Ascending aorta (tissue), 2 donors: ENCODE measurements at regions not wholly inside any gene's neighbourhood (a gene's known extent, or its start where the extent isn't known, plus 50 kb on each side); places are given as distances from the start of the nearest gene placed in this dataset.

Experiments used
- DNase-seq, 2 donors: peaks; one replicate each; pipeline ENCODE4 v3.0.0-alpha.2; 2019; ENCODE audit warnings: low spot score in 2 of 2
- H3K27ac ChIP-seq, 2 donors: fragments of 200-600 bp; sonication (generic); one replicate each; pipeline ENCODE4 v1.5.1; 2016 to 2017; ENCODE audit warnings: mild to moderate bottlenecking in 1 of 2
- H3K27me3 ChIP-seq: fragments of 200-600 bp; sonication (generic); one replicate; pipeline ENCODE4 v1.5.1; 2017
- H3K36me3 ChIP-seq, 2 donors: fragments of 200-600 bp; sonication (generic); one replicate each; pipeline ENCODE4 v1.5.1; 2016
- H3K4me1 ChIP-seq, 2 donors: fragments of 200-600 bp; sonication (generic); one replicate each; pipeline ENCODE4 v1.5.1; 2016 to 2017; ENCODE audit warnings: mild to moderate bottlenecking in 1 of 2
- H3K4me3 ChIP-seq, 2 donors: fragments of 200-600 bp; sonication (generic); one replicate each; pipeline ENCODE4 v1.5.1; 2016 to 2017; ENCODE audit warnings: mild to moderate bottlenecking in 1 of 2
- H3K9me3 ChIP-seq, 2 donors: fragments of 200-600 bp; sonication (generic); one replicate each; pipeline ENCODE4 v1.5.1; 2016
- CTCF ChIP-seq, 3 experiments: fragments of 200-600 bp in 2 of 3; fragments of 450-650 bp in 1 of 3; sonication (generic) in 2 of 3; IDR thresholded peaks; one replicate each; pipeline ENCODE4 v1.5.1; 2016 to 2019; ENCODE audit warnings: antibody characterized with exemption in 3 of 3, mild to moderate bottlenecking in 1 of 3, moderate library complexity in 1 of 3
- intact Hi-C: fragments of 100-400 bp; cut with DNase I; formaldehyde crosslinking; loops from one replicate; pipeline ENCODE4 v1.15.1; 2023

- TF ChIP-seq CTCF (IDR thresholded peaks at IDR 0.05): no peak
- DNase-seq: no peak
- H3K4me1 ChIP-seq: no peaks in the 10 kb centered on the region
- no peak overlapping the region for H3K27ac ChIP-seq
- intact Hi-C loops: no loop called here
- H3K4me3 ChIP-seq: no peak overlapping the region
- no peaks in the 10 kb centered on the region for H3K9me3 ChIP-seq
- no peaks in the 10 kb centered on the region for H3K36me3 ChIP-seq
- H3K27me3 ChIP-seq: no peaks in the 10 kb centered on the region
These were observed 1724.7 kb upstream of the WWC1 start for GRCh38 chr5:166566725-166567124.

GRCh38 chr5:166570865-166571264, 1720.6 kb upstream of the WWC1 start:
- no peak for DNase-seq
- Histone ChIP-seq H3K4me3 (no peak overlapping the region), H3K27ac (no peak overlapping the region), H3K27me3 (no peaks in the 10 kb centered on the region), H3K36me3 (no peaks in the 10 kb centered on the region), H3K4me1 (no peaks in the 10 kb centered on the region), H3K9me3 (no peaks in the 10 kb centered on the region)
- intact Hi-C loops: no loop called here
- TF ChIP-seq CTCF (IDR thresholded peaks at IDR 0.05): no peak

- Histone ChIP-seq H3K9me3 (no peaks in the 10 kb centered on the region), H3K27ac (no peak overlapping the region), H3K4me1 (no peaks in the 10 kb centered on the region), H3K36me3 (no peaks in the 10 kb centered on the region), H3K27me3 (no peaks in the 10 kb centered on the region), H3K4me3 (no peak overlapping the region)
- intact Hi-C loops: no loop called here
- TF ChIP-seq CTCF (IDR thresholded peaks at IDR 0.05): no peak
- no peak for DNase-seq
These were observed 1719.8 kb upstream of the WWC1 start for GRCh38 chr5:166571668-166572067.

GRCh38 chr5:166576323-166576722, 1715.1 kb upstream of the WWC1 start:
- Histone ChIP-seq H3K4me3 (no peak overlapping the region), H3K4me1 (no peaks in the 10 kb centered on the region), H3K27me3 (no peaks in the 10 kb centered on the region), H3K36me3 (no peaks in the 10 kb centered on the region), H3K27ac (no peak overlapping the region), H3K9me3 (no peaks in the 10 kb centered on the region)
- DNase-seq: no peak
- TF ChIP-seq CTCF (IDR thresholded peaks at IDR 0.05): no peak
- intact Hi-C loops: no loop called here

- no peak for TF ChIP-seq CTCF (IDR thresholded peaks at IDR 0.05)
- H3K4me1 ChIP-seq: no peaks in the 10 kb centered on the region
- H3K4me3 ChIP-seq: no peak overlapping the region
- H3K36me3 ChIP-seq: no peaks in the 10 kb centered on the region
- intact Hi-C loops: no loop called here
- H3K27ac ChIP-seq: no peak overlapping the region
- no peaks in the 10 kb centered on the region for H3K9me3 ChIP-seq
- no peak for DNase-seq
- H3K27me3 ChIP-seq: no peaks in the 10 kb centered on the region
These were observed 1709.6 kb upstream of the WWC1 start for GRCh38 chr5:166581826-166582225.

GRCh38 chr5:166582416-166582815, 1709.0 kb upstream of the WWC1 start:
- no peak for TF ChIP-seq CTCF (IDR thresholded peaks at IDR 0.05)
- H3K4me3 ChIP-seq: no peak overlapping the region
- no peak for DNase-seq
- no peak overlapping the region for H3K27ac ChIP-seq
- intact Hi-C loops: no loop called here
- no peaks in the 10 kb centered on the region for H3K4me1 ChIP-seq
- no peaks in the 10 kb centered on the region for H3K36me3 ChIP-seq
- H3K27me3 ChIP-seq: no peaks in the 10 kb centered on the region
- H3K9me3 ChIP-seq: no peaks in the 10 kb centered on the region
